WTC11 (cell line): ENCODE measurements at regions not wholly inside any gene's neighbourhood (a gene's known extent, or its start where the extent isn't known, plus 50 kb on each side); places are given as distances from the start of the nearest gene placed in this dataset.

Source experiments
- ATAC-seq: fragments of 200-7000 bp; cut with Tn5 transposase; 2 replicates; pipeline ENCODE4 v1.10.0; 2021; ENCODE audit warnings: mild to moderate bottlenecking, moderate library complexity
- CTCF ChIA-PET: fragments of 300-600 bp; sonication (Branson Sonifier 250); formaldehyde crosslinking; loops from one replicate; lab custom pipeline; 2021; ENCODE audit warnings: antibody characterized with exemption; lab: Charles Lee
- POLR2A ChIA-PET: fragments of 350-600 bp; sonication (Branson Sonifier 250); formaldehyde crosslinking; loops from one replicate; lab custom pipeline; 2021; ENCODE audit warnings: antibody characterized with exemption; lab: Charles Lee
- DNase-seq: peaks from one replicate; pipeline ENCODE4 v3.0.0; 2021; ENCODE audit warnings: low spot score
- H3K27ac Mint-ChIP-seq: 2 replicates; pipeline ENCODE4 v1.8.0; 2021; ENCODE audit warnings: mixed read lengths
- H3K27me3 Mint-ChIP-seq: 2 replicates; pipeline ENCODE4 v1.8.0; 2021; ENCODE audit warnings: low read depth, mild to moderate bottlenecking, moderate library complexity, mixed read lengths
- H3K36me3 Mint-ChIP-seq: 2 replicates; pipeline ENCODE4 v1.8.0; 2021; ENCODE audit warnings: mixed read lengths
- H3K4me1 Mint-ChIP-seq: 2 replicates; pipeline ENCODE4 v1.8.0; 2022; ENCODE audit warnings: mixed read lengths
- H3K4me3 Mint-ChIP-seq: 2 replicates; pipeline ENCODE4 v1.8.0; 2021; ENCODE audit warnings: mild to moderate bottlenecking, moderate library complexity, mixed read lengths
- H3K9me3 Mint-ChIP-seq: 2 replicates; pipeline ENCODE4 v1.8.0; 2021; ENCODE audit warnings: mixed read lengths
- ARID4B ChIP-seq: sonication (generic); formaldehyde crosslinking; IDR thresholded peaks from 2 replicates; pipeline ENCODE4 v1.8.0; 2023; ENCODE audit warnings: missing genetic modification reagents, mild to moderate bottlenecking, borderline replicate concordance
- CBFB ChIP-seq: sonication (generic); formaldehyde crosslinking; IDR thresholded peaks from 2 replicates; pipeline ENCODE4 v1.8.1; 2022; ENCODE audit warnings: mild to moderate bottlenecking, low read depth, missing genetic modification reagents
- CREM ChIP-seq: sonication (generic); formaldehyde crosslinking; IDR thresholded peaks from 2 replicates; pipeline ENCODE4 v1.8.1; 2022; ENCODE audit warnings: mild to moderate bottlenecking, missing genetic modification reagents, moderate library complexity
- ELF4 ChIP-seq: sonication (generic); formaldehyde crosslinking; IDR thresholded peaks from 2 replicates; pipeline ENCODE4 v1.8.1; 2022; ENCODE audit warnings: low read depth, mild to moderate bottlenecking, moderate library complexity, missing genetic modification reagents
- EMX1 ChIP-seq: fragments of 250-450 bp; sonication (Bioruptor Pico); IDR thresholded peaks from 2 replicates; pipeline ENCODE4 v1.8.0; 2021; ENCODE audit warnings: mild to moderate bottlenecking
- FOXP1 ChIP-seq: sonication (generic); formaldehyde crosslinking; IDR thresholded peaks from 2 replicates; pipeline ENCODE4 v1.8.0; 2022; ENCODE audit warnings: missing genetic modification reagents, mild to moderate bottlenecking, moderate library complexity, borderline replicate concordance
- GABPB1 ChIP-seq: sonication (generic); formaldehyde crosslinking; IDR thresholded peaks from 2 replicates; pipeline ENCODE4 v1.8.1; 2023; ENCODE audit warnings: mild to moderate bottlenecking, missing genetic modification reagents
- JUN ChIP-seq: sonication (generic); formaldehyde crosslinking; IDR thresholded peaks from 2 replicates; pipeline ENCODE4 v1.8.0; 2023; ENCODE audit warnings: mild to moderate bottlenecking, missing genetic modification reagents
- NFYB ChIP-seq: sonication (generic); formaldehyde crosslinking; conservative IDR thresholded peaks from 2 replicates; pipeline ENCODE4 v1.8.0; 2022; ENCODE audit warnings: low read depth, missing genetic modification reagents
- NR1H2 ChIP-seq: sonication (generic); formaldehyde crosslinking; IDR thresholded peaks from 2 replicates; pipeline ENCODE4 v1.9.0; 2021; ENCODE audit warnings: mild to moderate bottlenecking, moderate library complexity, missing genetic modification reagents
- NR2C2 ChIP-seq: sonication (generic); formaldehyde crosslinking; IDR thresholded peaks from 2 replicates; pipeline ENCODE4 v1.8.0; 2022; ENCODE audit warnings: mild to moderate bottlenecking, missing genetic modification reagents
- RORB ChIP-seq: fragments of 250-450 bp; sonication (Bioruptor Pico); IDR thresholded peaks from 2 replicates; pipeline ENCODE4 v1.9.0; 2021; ENCODE audit warnings: mild to moderate bottlenecking
- TEAD1 ChIP-seq: sonication (generic); formaldehyde crosslinking; IDR thresholded peaks from 2 replicates; pipeline ENCODE4 v1.8.0; 2022; ENCODE audit warnings: mild to moderate bottlenecking, missing genetic modification reagents
- ZBTB43 ChIP-seq: sonication (generic); formaldehyde crosslinking; IDR thresholded peaks from 2 replicates; pipeline ENCODE4 v1.8.1; 2023; ENCODE audit warnings: mild to moderate bottlenecking, missing genetic modification reagents
- ZNF263 ChIP-seq: sonication (generic); formaldehyde crosslinking; IDR thresholded peaks from 2 replicates; pipeline ENCODE4 v1.8.1; 2022; ENCODE audit warnings: low read depth, mild to moderate bottlenecking, moderate library complexity, missing genetic modification reagents
- ZNF281 ChIP-seq: sonication (generic); formaldehyde crosslinking; IDR thresholded peaks from 2 replicates; pipeline ENCODE4 v1.8.0; 2023; ENCODE audit warnings: mild to moderate bottlenecking, missing genetic modification reagents
- ZNF671 ChIP-seq: fragments of 250-450 bp; sonication (Bioruptor Pico); IDR thresholded peaks from 2 replicates; pipeline ENCODE4 v1.8.0; 2021; ENCODE audit warnings: mild to moderate bottlenecking
- TF ChIP-seq, protein P1 (sequence below): sonication (generic); formaldehyde crosslinking; IDR thresholded peaks from 2 replicates; pipeline ENCODE4 v1.8.1; 2022; ENCODE audit warnings: mild to moderate bottlenecking, moderate library complexity, missing genetic modification reagents
- TF ChIP-seq, protein P2 (sequence below): fragments of 250-450 bp; sonication (Bioruptor Pico); IDR thresholded peaks from 2 replicates; pipeline ENCODE4 v1.9.0; 2021; ENCODE audit warnings: moderate library complexity, mild to moderate bottlenecking, inconsistent platforms, borderline replicate concordance
- TF ChIP-seq, protein P3 (sequence below): fragments of 250-450 bp; sonication (Bioruptor Pico); IDR thresholded peaks from 2 replicates; pipeline ENCODE4 v1.9.0; 2021; ENCODE audit warnings: mild to moderate bottlenecking

DNA sequence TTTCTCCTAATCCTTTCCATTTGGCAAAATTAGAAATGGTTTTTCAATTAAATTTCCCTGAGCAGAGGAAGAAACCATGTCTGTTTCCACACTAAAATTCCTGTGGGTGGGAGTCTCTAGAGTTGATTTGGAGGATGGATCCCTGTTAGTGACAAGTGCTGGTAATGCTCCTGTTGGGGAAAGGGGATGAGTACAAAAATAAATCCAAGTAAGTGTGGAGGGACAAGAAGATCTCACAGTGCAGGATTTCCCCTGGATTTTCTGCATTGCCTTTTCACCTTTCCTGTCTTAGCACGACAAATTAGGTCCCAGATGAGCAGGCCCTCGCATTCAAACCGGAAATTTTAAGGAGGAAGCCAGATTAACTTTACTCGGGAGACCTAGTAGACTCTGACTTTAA lies 107.5 kb downstream of the DAD1 start:
- ChIA-PET POLR2A (no interaction called here), CTCF (interaction anchor here (1.1 to 1.9 kb wide), 4 partner anchors 9 to 371 kb away, joined by 3 to 13 read pairs (median 4); no protein-coding TSS in a partner anchor)
- Mint-ChIP-seq H3K4me1 (peaks cover 58% of the 10 kb centered on the region), H3K4me3 (no peak overlapping the region), H3K27ac (no peak overlapping the region), H3K36me3 (no peaks in the 10 kb centered on the region), H3K27me3 (no peaks in the 10 kb centered on the region), H3K9me3 (no peaks in the 10 kb centered on the region)
- TF ChIP-seq NR1H2 (CRISPR knock-in tag) (no peak), JUN (CRISPR knock-in tag) (no peak), CREM (CRISPR knock-in tag) (no peak), ZNF281 (CRISPR knock-in tag) (no peak), ARID4B (CRISPR knock-in tag) (no peak), NFYB (CRISPR knock-in tag) (no peak), CBFB (no peak), FOXP1 (CRISPR knock-in tag) (no peak), GABPB1 (CRISPR knock-in tag) (no peak), ELF4 (CRISPR knock-in tag) (no peak), EMX1 (CRISPR knock-in tag) (no peak), NR2C2 (CRISPR knock-in tag) (no peak), ZNF263 (CRISPR knock-in tag) (no peak), ZBTB43 (CRISPR knock-in tag) (no peak), ZNF671 (CRISPR knock-in tag) (no peak), RORB (CRISPR knock-in tag) (no peak), TEAD1 (CRISPR knock-in tag) (no peak)
- TF ChIP-seq, protein P1, sequence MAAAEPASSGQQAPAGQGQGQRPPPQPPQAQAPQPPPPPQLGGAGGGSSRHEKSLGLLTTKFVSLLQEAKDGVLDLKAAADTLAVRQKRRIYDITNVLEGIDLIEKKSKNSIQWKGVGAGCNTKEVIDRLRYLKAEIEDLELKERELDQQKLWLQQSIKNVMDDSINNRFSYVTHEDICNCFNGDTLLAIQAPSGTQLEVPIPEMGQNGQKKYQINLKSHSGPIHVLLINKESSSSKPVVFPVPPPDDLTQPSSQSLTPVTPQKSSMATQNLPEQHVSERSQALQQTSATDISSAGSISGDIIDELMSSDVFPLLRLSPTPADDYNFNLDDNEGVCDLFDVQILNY (CRISPR knock-in tag) = no peak
- TF ChIP-seq, protein P2, sequence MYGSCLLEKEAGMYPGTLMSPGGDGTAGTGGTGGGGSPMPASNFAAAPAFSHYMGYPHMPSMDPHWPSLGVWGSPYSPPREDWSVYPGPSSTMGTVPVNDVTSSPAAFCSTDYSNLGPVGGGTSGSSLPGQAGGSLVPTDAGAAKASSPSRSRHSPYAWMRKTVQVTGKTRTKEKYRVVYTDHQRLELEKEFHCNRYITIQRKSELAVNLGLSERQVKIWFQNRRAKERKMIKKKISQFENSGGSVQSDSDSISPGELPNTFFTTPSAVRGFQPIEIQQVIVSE (CRISPR knock-in tag) = no peak
- TF ChIP-seq, protein P3, sequence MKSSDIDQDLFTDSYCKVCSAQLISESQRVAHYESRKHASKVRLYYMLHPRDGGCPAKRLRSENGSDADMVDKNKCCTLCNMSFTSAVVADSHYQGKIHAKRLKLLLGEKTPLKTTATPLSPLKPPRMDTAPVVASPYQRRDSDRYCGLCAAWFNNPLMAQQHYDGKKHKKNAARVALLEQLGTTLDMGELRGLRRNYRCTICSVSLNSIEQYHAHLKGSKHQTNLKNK (CRISPR knock-in tag) = no peak
- ATAC-seq (no peak), DNase-seq (no peak)
